ENCODE measurements at regions not wholly inside any gene's neighbourhood (a gene's known extent, or its start where the extent isn't known, plus 50 kb on each side); places are given as distances from the start of the nearest gene placed in this dataset.

DNA sequence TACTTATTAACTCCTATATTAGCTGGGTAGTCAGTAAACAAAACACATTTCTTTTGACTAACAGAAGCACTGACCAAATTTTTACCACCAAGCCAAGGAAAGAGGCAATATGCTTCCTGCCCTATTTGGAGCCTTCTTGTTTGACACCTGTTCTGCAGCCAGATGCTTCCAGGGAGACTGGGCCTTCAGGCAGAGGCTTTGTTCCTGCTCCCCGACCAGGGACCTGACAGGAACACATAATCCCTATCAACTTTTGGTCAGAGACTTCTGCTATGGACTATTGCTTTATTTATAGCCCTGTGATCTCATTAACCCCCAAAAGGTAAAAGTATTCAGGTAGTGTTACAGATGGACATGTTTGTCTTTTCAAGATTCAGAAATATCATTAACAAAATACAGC, 541.3 kb downstream of the NTRK3 start:
- TF ChIP-seq, protein P1, sequence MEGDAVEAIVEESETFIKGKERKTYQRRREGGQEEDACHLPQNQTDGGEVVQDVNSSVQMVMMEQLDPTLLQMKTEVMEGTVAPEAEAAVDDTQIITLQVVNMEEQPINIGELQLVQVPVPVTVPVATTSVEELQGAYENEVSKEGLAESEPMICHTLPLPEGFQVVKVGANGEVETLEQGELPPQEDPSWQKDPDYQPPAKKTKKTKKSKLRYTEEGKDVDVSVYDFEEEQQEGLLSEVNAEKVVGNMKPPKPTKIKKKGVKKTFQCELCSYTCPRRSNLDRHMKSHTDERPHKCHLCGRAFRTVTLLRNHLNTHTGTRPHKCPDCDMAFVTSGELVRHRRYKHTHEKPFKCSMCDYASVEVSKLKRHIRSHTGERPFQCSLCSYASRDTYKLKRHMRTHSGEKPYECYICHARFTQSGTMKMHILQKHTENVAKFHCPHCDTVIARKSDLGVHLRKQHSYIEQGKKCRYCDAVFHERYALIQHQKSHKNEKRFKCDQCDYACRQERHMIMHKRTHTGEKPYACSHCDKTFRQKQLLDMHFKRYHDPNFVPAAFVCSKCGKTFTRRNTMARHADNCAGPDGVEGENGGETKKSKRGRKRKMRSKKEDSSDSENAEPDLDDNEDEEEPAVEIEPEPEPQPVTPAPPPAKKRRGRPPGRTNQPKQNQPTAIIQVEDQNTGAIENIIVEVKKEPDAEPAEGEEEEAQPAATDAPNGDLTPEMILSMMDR (IDR thresholded peaks at IDR 0.05): no peak
- DNase-seq (ENCODE audit: low spot score) (no peak), ATAC-seq (ENCODE audit: low FRiP score) (no peak)

DNA sequence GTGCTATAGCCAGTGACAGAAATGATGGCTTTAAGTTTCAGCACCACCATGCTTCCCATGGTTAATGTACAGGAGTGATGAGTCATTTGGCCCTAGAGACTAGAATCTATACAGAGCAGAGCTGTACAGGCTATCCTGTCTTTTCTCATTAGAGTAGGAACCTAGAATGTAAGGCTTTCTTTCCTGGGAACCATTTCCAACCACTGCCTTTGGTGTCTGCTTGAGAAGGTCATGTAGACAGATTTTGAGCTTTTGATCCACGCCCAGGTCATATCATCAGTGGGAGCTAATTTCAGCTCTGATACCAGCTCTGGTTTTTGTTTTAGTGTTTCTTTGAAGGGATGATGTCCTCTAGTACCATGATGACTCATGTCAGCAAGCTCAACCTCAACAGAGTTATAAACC, 543.1 kb downstream of the NTRK3 start:
- DNase-seq (ENCODE audit: low spot score) (no peak), ATAC-seq (ENCODE audit: low FRiP score) (no peak)
- TF ChIP-seq, protein P1 (IDR thresholded peaks at IDR 0.05): no peak

DNA sequence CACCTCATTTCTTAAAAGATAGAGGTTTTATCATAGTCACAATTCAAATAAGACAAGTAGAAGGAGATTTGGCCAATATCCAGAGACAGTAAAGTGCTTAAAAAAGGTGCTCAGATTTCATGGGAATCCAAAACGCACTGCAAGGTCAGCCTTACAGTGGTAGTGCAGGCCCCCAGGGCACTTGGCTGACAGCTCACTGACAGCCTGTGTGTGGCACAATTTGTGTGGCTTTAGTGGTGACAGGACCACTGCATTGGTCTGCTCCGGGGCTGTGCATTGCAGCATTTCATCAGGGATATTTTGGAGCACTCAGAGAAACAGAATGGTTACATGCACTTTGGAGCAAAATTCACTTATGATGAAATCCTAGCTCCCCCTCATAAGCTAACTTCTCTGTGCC, 544.3 kb downstream of the NTRK3 start:
- DNase-seq (ENCODE audit: low spot score): no peak
- TF ChIP-seq, protein P1 (IDR thresholded peaks at IDR 0.05): no peak
- ATAC-seq (ENCODE audit: low FRiP score): no peak

DNA sequence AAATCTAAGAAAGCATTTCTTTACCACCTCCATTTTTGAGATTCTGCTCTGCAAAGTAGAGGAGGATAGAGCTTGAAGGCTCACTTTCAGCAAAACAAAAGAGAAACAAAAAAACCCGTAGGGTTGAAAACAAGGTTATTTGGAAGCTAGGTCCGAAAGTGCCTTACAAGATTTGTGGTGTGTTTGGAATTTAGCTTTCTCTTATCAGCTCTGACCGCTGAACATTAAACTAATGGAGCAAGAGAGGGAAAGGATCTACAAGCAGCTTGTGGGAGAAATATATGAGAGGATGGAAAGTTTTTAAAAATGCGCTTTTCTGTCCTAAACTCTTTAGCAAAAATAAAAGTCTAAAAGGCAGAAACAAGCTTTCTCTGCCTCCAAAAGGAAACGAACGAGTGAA, 545.5 kb downstream of the NTRK3 start:
- DNase-seq (ENCODE audit: low spot score) (no peak), ATAC-seq (ENCODE audit: low FRiP score) (no peak)
- TF ChIP-seq, protein P1 (IDR thresholded peaks at IDR 0.05): no peak

DNA sequence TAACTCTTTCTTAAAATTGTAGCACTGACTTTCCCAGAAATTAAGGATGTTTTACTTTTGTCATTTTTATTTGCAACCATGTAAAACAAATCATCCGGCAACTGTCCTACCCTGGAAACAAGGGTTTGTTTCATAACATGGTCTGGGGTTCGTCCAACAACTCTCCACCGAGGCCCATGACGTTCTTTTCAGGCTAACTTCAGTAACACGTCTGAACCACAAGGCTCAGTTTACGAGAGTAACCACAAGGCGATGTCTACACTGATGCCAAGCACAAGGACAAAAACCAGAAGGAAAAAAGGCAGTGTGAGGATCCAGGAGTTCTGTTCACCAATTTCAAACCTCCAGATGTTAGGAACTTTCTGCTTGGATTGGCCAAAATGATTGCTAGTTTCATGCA, 546.1 kb downstream of the NTRK3 start:
- TF ChIP-seq, protein P1 (IDR thresholded peaks at IDR 0.05): no peak
- ATAC-seq (ENCODE audit: low FRiP score): no peak
- DNase-seq (ENCODE audit: low spot score): no peak

DNA sequence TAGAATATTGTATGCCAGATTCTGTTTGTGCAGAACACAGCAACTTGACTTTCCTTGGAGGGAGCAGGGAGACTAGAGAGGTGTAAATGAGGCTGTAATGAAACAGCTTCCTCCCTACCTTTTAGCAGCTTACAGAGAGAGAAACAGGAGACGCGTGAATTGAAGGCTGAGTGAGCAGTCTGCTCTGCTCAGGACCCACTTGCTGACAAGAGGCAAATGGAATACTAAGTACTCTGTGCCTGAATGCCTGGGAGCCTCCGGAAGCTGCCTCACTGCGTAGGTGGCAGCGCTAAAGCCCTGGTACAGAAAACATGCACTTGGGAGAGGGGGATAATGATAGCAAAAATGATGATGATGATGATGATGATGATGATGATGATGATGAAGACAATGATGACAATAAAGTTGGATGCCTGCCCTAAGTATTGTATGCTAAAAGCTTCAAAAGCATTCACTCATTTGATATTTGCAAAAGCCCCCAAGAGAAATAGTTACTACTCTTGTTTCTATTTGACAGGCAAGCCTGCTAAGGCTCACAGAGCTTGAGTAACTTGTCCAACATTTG, 548.9 kb downstream of the NTRK3 start:
- TF ChIP-seq, protein P1 (IDR thresholded peaks at IDR 0.05): no peak
- ATAC-seq (ENCODE audit: low FRiP score) (no peak), DNase-seq (ENCODE audit: low spot score) (no peak)

DNA sequence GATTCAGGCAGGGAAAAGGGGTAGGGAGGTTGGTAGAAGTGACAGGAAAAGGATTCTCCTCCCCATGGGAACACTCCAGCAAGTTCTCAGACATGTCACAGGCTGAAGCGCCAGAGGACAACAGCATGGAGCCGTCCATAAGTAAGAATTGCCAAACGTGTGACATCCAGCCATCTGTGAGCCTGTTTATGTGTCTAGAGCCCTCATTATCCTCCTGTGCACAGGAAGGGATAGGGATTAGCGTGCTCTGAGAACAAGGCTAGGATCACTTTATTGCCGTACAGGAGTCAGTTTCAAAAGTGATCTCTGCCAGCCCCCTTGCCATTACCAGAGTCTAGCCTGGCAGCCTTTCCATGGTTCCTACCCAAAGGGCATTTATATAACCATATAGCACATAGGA, 549.5 kb downstream of the NTRK3 start:
- DNase-seq (ENCODE audit: low spot score) (no peak), ATAC-seq (ENCODE audit: low FRiP score) (no peak)
- TF ChIP-seq, protein P1 (IDR thresholded peaks at IDR 0.05): no peak

Data from omental fat pad (tissue), 3 donors.